ENCODE measurements at regions not wholly inside any gene's neighbourhood (a gene's known extent, or its start where the extent isn't known, plus 50 kb on each side); places are given as distances from the start of the nearest gene placed in this dataset.
A peak's percentile ranks its signal among the peaks of the same experiment; 100 is the strongest.

GRCh38 chr1:60977661-60978060 is 104.7 kb upstream of the NFIA start:
- no peaks in the 10 kb centered on the region for H3K4me1 Mint-ChIP-seq
- ChIA-PET CTCF (interaction anchor here (0.6 to 0.7 kb wide), 2 partner anchors 240 to 1048 kb away, joined by 3 read pairs; no protein-coding TSS in a partner anchor), POLR2A (no interaction called here)
- Histone ChIP-seq H3K9me3 (ENCODE audit: control insufficient read depth in 2 of 3, low read length in 3 of 3) (no peaks in the 10 kb centered on the region), H3K4me1 (ENCODE audit: control insufficient read depth in 2 of 2, insufficient read depth in 2 of 2, low read length in 2 of 2) (no peaks in the 10 kb centered on the region), H3K27ac (ENCODE audit: low read depth, low read length) (no peak overlapping the region), H3K27me3 (ENCODE audit: control insufficient read depth in 2 of 2, insufficient read depth in 2 of 2, low read length in 2 of 2) (peaks cover 0 to 3% of the 10 kb centered on the region in 2 donors), H3K4me3 (ENCODE audit: low read length) (no peak overlapping the region), H3K36me3 (ENCODE audit: control insufficient read depth in 2 of 3, insufficient read depth in 3 of 3, low read length in 3 of 3) (no peaks in the 10 kb centered on the region)
- DNase-seq, result no peak
- H3K9me3 Mint-ChIP-seq, result no peaks in the 10 kb centered on the region
- no peaks in the 10 kb centered on the region for H3K36me3 Mint-ChIP-seq
- peak overlapping the region in 1 of 9 donors; percentile 15 for H3K27ac Mint-ChIP-seq
- intact Hi-C loops (cut with micrococcal nuclease), result loop anchor here in 1 of 2 donors (2.0 kb wide), 1 partner anchor 65 kb away; no protein-coding TSS in a partner anchor
- no peak for ATAC-seq
- peaks cover 0 to 10% (median 4%) of the 10 kb centered on the region in 5 donors for H3K27me3 Mint-ChIP-seq
- H3K4me3 Mint-ChIP-seq, result no peak overlapping the region

DNA sequence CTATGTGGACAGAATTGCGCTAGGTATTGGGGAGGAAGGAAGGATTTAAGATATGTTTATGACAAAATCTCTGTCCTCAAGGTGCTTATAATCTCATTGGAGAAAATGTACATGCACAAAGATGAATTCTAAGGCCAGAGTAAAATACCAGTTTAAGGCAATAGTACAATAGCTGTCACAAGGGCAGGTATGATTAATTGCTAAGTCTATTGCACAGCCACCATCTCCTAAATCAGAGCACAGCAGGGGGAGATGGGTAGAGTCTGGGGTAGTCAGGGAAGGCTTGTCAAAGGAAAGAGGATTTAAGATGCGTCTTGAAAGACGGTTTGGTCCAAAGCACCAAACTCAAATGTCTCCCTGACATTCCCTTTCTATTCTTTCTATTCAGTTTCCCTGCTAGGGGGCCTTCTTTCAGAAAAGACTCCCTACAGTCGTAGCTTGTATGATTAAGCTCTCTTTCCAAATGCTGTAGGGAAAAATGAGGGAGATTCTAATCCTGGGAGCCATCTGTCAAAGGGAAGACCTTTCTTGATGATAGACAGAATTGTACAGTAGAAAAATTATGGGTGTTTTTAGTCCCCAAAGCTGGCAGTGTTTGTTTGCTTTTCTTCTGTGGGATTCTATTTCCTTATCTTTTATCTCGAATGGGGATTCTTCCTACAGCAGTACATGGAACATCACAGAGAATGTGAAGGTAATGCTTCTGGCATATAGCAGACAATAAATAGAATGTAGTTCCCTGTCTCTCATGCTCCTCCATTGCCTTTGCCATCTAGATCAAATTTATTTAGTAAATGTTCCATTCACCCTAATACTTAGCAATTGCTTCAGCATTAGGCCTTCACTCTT is 107.6 kb upstream of the NFIA start:
- H3K9me3 Mint-ChIP-seq, result no peaks in the 10 kb centered on the region
- intact Hi-C loops (cut with micrococcal nuclease), result loop anchor here in 1 of 2 donors (5.0 kb wide), 1 partner anchor 613 kb away; no protein-coding TSS in a partner anchor
- no peaks in the 10 kb centered on the region for H3K36me3 ChIP-seq (ENCODE audit: control insufficient read depth in 2 of 3, insufficient read depth in 3 of 3, low read length in 3 of 3)
- no peaks in the 10 kb centered on the region for H3K9me3 ChIP-seq (ENCODE audit: control insufficient read depth in 2 of 3, low read length in 3 of 3)
- DNase-seq, result no peak
- no peak for ATAC-seq
- ChIA-PET POLR2A (no interaction called here), CTCF (no interaction called here)
- H3K4me3 Mint-ChIP-seq, result no peak overlapping the region
- H3K27ac Mint-ChIP-seq, result no peak overlapping the region
- no peaks in the 10 kb centered on the region for H3K4me1 Mint-ChIP-seq
- peaks cover 0 to 9% (median 7%) of the 10 kb centered on the region in 5 donors for H3K27me3 Mint-ChIP-seq
- no peaks in the 10 kb centered on the region for H3K4me1 ChIP-seq (ENCODE audit: control insufficient read depth in 2 of 2, insufficient read depth in 2 of 2, low read length in 2 of 2)
- peaks cover 0 to 3% of the 10 kb centered on the region in 2 donors for H3K27me3 ChIP-seq (ENCODE audit: control insufficient read depth in 2 of 2, insufficient read depth in 2 of 2, low read length in 2 of 2)
- no peak overlapping the region for H3K4me3 ChIP-seq (ENCODE audit: low read length)
- H3K27ac ChIP-seq (ENCODE audit: low read depth, low read length), result no peak overlapping the region
- no peaks in the 10 kb centered on the region for H3K36me3 Mint-ChIP-seq

DNA sequence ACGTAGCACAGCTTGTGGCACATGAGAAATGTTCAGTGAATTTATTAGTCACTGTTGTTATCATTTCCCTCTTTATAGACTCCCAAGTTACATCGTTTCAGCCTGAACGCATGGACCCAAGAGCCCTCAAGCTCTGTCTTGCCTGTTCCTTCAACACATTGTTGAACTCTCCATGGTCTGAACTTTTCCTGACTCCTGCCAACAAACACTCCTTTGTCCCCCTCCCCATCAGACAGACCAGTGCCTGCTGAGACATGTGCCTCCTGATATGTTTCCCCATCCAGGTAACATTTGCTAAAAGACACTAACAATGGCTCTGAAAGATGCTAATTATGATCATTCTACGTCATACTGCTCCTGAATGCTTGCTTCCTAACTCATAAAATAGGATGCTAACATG is 108.7 kb upstream of the NFIA start:
- H3K9me3 Mint-ChIP-seq, result no peaks in the 10 kb centered on the region
- no peak overlapping the region for H3K4me3 Mint-ChIP-seq
- Histone ChIP-seq H3K27ac (ENCODE audit: low read depth, low read length) (no peak overlapping the region), H3K36me3 (ENCODE audit: control insufficient read depth in 2 of 3, insufficient read depth in 3 of 3, low read length in 3 of 3) (no peaks in the 10 kb centered on the region), H3K4me3 (ENCODE audit: low read length) (no peak overlapping the region), H3K4me1 (ENCODE audit: control insufficient read depth in 2 of 2, insufficient read depth in 2 of 2, low read length in 2 of 2) (no peaks in the 10 kb centered on the region), H3K27me3 (ENCODE audit: control insufficient read depth in 2 of 2, insufficient read depth in 2 of 2, low read length in 2 of 2) (peaks cover 0 to 3% of the 10 kb centered on the region in 2 donors), H3K9me3 (ENCODE audit: control insufficient read depth in 2 of 3, low read length in 3 of 3) (no peaks in the 10 kb centered on the region)
- intact Hi-C loops (cut with micrococcal nuclease), result loop anchor here in 1 of 2 donors (5.0 kb wide), 1 partner anchor 614 kb away; no protein-coding TSS in a partner anchor
- DNase-seq (no peak), ATAC-seq (no peak)
- H3K27ac Mint-ChIP-seq, result no peak overlapping the region
- POLR2A ChIA-PET, result no interaction called here
- CTCF ChIA-PET, result no interaction called here
- H3K36me3 Mint-ChIP-seq, result no peaks in the 10 kb centered on the region
- H3K27me3 Mint-ChIP-seq, result peaks cover 4 to 15% (median 7%) of the 10 kb centered on the region in 5 donors
- H3K4me1 Mint-ChIP-seq, result no peaks in the 10 kb centered on the region

- ChIA-PET POLR2A (no interaction called here), CTCF (no interaction called here)
- intact Hi-C loops (cut with micrococcal nuclease), result loop anchor here in 1 of 2 donors (5.0 kb wide), 1 partner anchor 614 kb away; no protein-coding TSS in a partner anchor
- Mint-ChIP-seq H3K4me1 (no peaks in the 10 kb centered on the region), H3K36me3 (no peaks in the 10 kb centered on the region), H3K9me3 (no peaks in the 10 kb centered on the region), H3K4me3 (no peak overlapping the region), H3K27me3 (peaks cover 9 to 22% (median 11%) of the 10 kb centered on the region in 5 donors), H3K27ac (no peak overlapping the region)
- DNase-seq (no peak), ATAC-seq (no peak)
- Histone ChIP-seq H3K4me1 (ENCODE audit: control insufficient read depth in 2 of 2, insufficient read depth in 2 of 2, low read length in 2 of 2) (no peaks in the 10 kb centered on the region), H3K4me3 (ENCODE audit: low read length) (no peak overlapping the region), H3K27me3 (ENCODE audit: control insufficient read depth in 2 of 2, insufficient read depth in 2 of 2, low read length in 2 of 2) (peaks cover 0 to 3% of the 10 kb centered on the region in 2 donors), H3K36me3 (ENCODE audit: control insufficient read depth in 2 of 3, insufficient read depth in 3 of 3, low read length in 3 of 3) (no peaks in the 10 kb centered on the region), H3K27ac (ENCODE audit: low read depth, low read length) (no peak overlapping the region), H3K9me3 (ENCODE audit: control insufficient read depth in 2 of 3, low read length in 3 of 3) (no peaks in the 10 kb centered on the region)
Observed at GRCh38 chr1:60972841-60973364, 109.5 kb upstream of the NFIA start.

DNA sequence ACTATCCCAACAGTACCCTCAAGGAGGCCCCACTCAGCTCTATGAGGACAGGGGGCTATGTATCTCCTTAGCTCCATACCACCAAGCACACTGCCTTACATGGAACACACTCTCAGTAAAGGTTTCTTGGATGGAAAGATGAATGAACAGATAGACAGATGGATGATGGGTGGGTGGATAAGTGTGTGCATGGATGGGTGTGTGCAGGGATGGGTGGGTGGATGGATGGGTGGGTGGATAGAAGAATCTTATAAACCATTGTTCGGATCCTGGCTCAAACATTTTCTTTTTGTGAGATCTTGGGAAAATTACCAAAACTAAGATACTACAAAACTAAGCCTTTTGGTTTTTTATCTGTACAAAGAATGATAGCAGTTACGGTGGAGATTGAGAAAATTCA is 111.0 kb upstream of the NFIA start:
- intact Hi-C loops (cut with micrococcal nuclease), result loop anchor here in 1 of 2 donors (5.0 kb wide), 1 partner anchor 616 kb away; no protein-coding TSS in a partner anchor
- H3K4me1 ChIP-seq (ENCODE audit: control insufficient read depth in 2 of 2, insufficient read depth in 2 of 2, low read length in 2 of 2), result no peaks in the 10 kb centered on the region
- Mint-ChIP-seq H3K27ac (no peak overlapping the region), H3K36me3 (peaks cover 0 to 7% (median 0%) of the 10 kb centered on the region in 5 donors), H3K27me3 (peaks cover 9 to 28% (median 26%) of the 10 kb centered on the region in 5 donors), H3K4me3 (no peak overlapping the region), H3K9me3 (peaks cover 0 to 13% (median 10%) of the 10 kb centered on the region in 11 donors), H3K4me1 (peaks cover 0 to 1% (median 0%) of the 10 kb centered on the region in 7 donors)
- CTCF ChIA-PET, result interaction anchor here (1.0 kb wide), 1 partner anchor 617 kb away, joined by 4 read pairs; no protein-coding TSS in a partner anchor
- no peak overlapping the region for H3K4me3 ChIP-seq (ENCODE audit: low read length)
- H3K27ac ChIP-seq (ENCODE audit: low read depth, low read length), result no peak overlapping the region
- H3K36me3 ChIP-seq (ENCODE audit: control insufficient read depth in 2 of 3, insufficient read depth in 3 of 3, low read length in 3 of 3), result no peaks in the 10 kb centered on the region
- H3K9me3 ChIP-seq (ENCODE audit: control insufficient read depth in 2 of 3, low read length in 3 of 3), result no peaks in the 10 kb centered on the region
- POLR2A ChIA-PET, result no interaction called here
- DNase-seq (no peak), ATAC-seq (no peak)
- H3K27me3 ChIP-seq (ENCODE audit: control insufficient read depth in 2 of 2, insufficient read depth in 2 of 2, low read length in 2 of 2), result peaks cover 0 to 3% of the 10 kb centered on the region in 2 donors

GRCh38 chr1:60969971-60970509 is 112.3 kb upstream of the NFIA start:
- Mint-ChIP-seq H3K4me3 (no peak overlapping the region), H3K4me1 (peaks cover 0 to 1% (median 0%) of the 10 kb centered on the region in 7 donors)
- POLR2A ChIA-PET, result no interaction called here

More at GRCh38 chr1:60969971-60970509, 112.3 kb upstream of the NFIA start:
- no peaks in the 10 kb centered on the region for H3K27me3 ChIP-seq (ENCODE audit: control insufficient read depth in 2 of 2, insufficient read depth in 2 of 2, low read length in 2 of 2)
- intact Hi-C loops (cut with micrococcal nuclease), result loop anchor here in 1 of 2 donors (1.0 to 5.0 kb wide), 2 partner anchors 483 to 617 kb away; no protein-coding TSS in a partner anchor
- peaks cover 9 to 28% (median 26%) of the 10 kb centered on the region in 5 donors for H3K27me3 Mint-ChIP-seq
- CTCF ChIA-PET, result no interaction called here
- no peaks in the 10 kb centered on the region for H3K4me1 ChIP-seq (ENCODE audit: control insufficient read depth in 2 of 2, insufficient read depth in 2 of 2, low read length in 2 of 2)
- H3K36me3 Mint-ChIP-seq, result peaks cover 0 to 7% (median 0%) of the 10 kb centered on the region in 5 donors
- no peak overlapping the region for H3K27ac ChIP-seq (ENCODE audit: low read depth, low read length)
- H3K27ac Mint-ChIP-seq, result no peak overlapping the region
- peaks cover 0 to 21% (median 13%) of the 10 kb centered on the region in 11 donors for H3K9me3 Mint-ChIP-seq
- no peak overlapping the region for H3K4me3 ChIP-seq (ENCODE audit: low read length)
- ATAC-seq (no peak), DNase-seq (no peak)
- H3K36me3 ChIP-seq (ENCODE audit: control insufficient read depth in 2 of 3, insufficient read depth in 3 of 3, low read length in 3 of 3), result no peaks in the 10 kb centered on the region
- H3K9me3 ChIP-seq (ENCODE audit: control insufficient read depth in 2 of 3, low read length in 3 of 3), result peaks cover 0 to 6% (median 0%) of the 10 kb centered on the region in 3 experiments
